K562 (cell line): ENCODE measurements at regions not wholly inside any gene's neighbourhood (a gene's known extent, or its start where the extent isn't known, plus 50 kb on each side); places are given as distances from the start of the nearest gene placed in this dataset.
A peak's percentile ranks its signal among the peaks of the same experiment; 100 is the strongest.

Experiments used
- ATAC-seq: fragments of 200-7000 bp; cut with Tn5 transposase; 3 replicates; pipeline ENCODE4 v1.9.1; 2020; ENCODE audit warnings: moderate library complexity
- BruUV-seq: library from RNA; stranded (reverse); fragments of 400-500 nt; replicated peaks from 2 replicates; lab custom pipeline; 2021; lab: Mats Ljungman, UMichigan
- CTCF ChIA-PET: fragments of 300-600 bp; formaldehyde crosslinking; extraction: SDS; loops from one replicate; lab custom pipeline; 2021; ENCODE audit warnings: low intra/inter-chr PET ratio; lab: Yijun Ruan, JAX
- POLR2A ChIA-PET: fragments of 300-600, 350-650 bp; sonication (Branson Sonifier 250); formaldehyde crosslinking; extraction: SDS; loops from one replicate; lab custom pipeline; 2021; ENCODE audit warnings: antibody characterized with exemption, inconsistent platforms; lab: Yijun Ruan, JAX
- DNase-seq, 4 experiments: peaks; one replicate each; pipeline versions ENCODE4 v3.0.0 to v3.0.0-alpha.2; 2011 to 2018; ENCODE audit warnings: low spot score in 3 of 4, mixed read lengths in 3 of 4; ENCODE audit errors: extremely low read depth in 1 of 4
- FAIRE-seq: peaks from 2 replicates; lab custom pipeline; 2011; peaks lifted over from hg19 to GRCh38; lab: Jason Lieb, UNC
- H2AFZ ChIP-seq: 2 replicates; pipeline ENCODE4 v1.6.0; 2011; ENCODE audit warnings: low read depth, low read length, control low read depth, inconsistent platforms
- H3K27ac ChIP-seq: fragments of 200-600 bp; 3 replicates; pipeline ENCODE4 v1.8.0; 2011; ENCODE audit warnings: low read depth, mild to moderate bottlenecking, control low read depth, inconsistent platforms, low read length, moderate library complexity, mixed read lengths; ENCODE audit errors: extremely low read depth
- H3K27me3 ChIP-seq, 2 experiments: fragments of 300-600 bp in 1 of 2; 2 replicates in 1 of 2; 3 replicates in 1 of 2; pipeline versions ENCODE4 v1.6.0 to v1.8.0; 2011; ENCODE audit warnings: inconsistent platforms in 2 of 2, low read length in 2 of 2, mild to moderate bottlenecking in 1 of 2, mixed read lengths in 1 of 2, moderate library complexity in 1 of 2; ENCODE audit not compliant: control insufficient read depth in 2 of 2, insufficient read depth in 2 of 2
- H3K36me3 ChIP-seq: fragments of 300-600 bp; 3 replicates; pipeline ENCODE4 v1.8.0; 2011; ENCODE audit warnings: mild to moderate bottlenecking, low read length, inconsistent platforms; ENCODE audit not compliant: control insufficient read depth, insufficient read depth
- H3K4me1 ChIP-seq, 2 experiments: fragments of 200-600 bp in 1 of 2; replicated peaks in 1 of 2; 2 replicates in 1 of 2; 3 replicates in 1 of 2; pipeline versions ENCODE4 v1.5.1 to v1.8.0; 2011; ENCODE audit warnings: inconsistent platforms in 2 of 2, low read length in 2 of 2, mild to moderate bottlenecking in 1 of 2, mixed read lengths in 1 of 2, moderate library complexity in 1 of 2; ENCODE audit not compliant: control insufficient read depth in 2 of 2, insufficient read depth in 2 of 2
- H3K4me2 ChIP-seq: 2 replicates; pipeline ENCODE4 v1.6.1; 2011; ENCODE audit warnings: low read length, control low read depth, inconsistent platforms, mixed read lengths; ENCODE audit not compliant: insufficient read depth
- H3K4me3 ChIP-seq: fragments of 200-600 bp; sonication (generic), shearing (Covaris generic); 2 replicates; pipeline ENCODE4 v1.5.1; 2016; ENCODE audit warnings: control low read depth, inconsistent platforms
- H3K79me2 ChIP-seq: fragments of 200-600 bp; 3 replicates; pipeline ENCODE4 v1.8.0; 2011; ENCODE audit warnings: low read length, inconsistent platforms; ENCODE audit not compliant: control insufficient read depth, insufficient read depth
- H3K9ac ChIP-seq, 2 experiments: 2 replicates each; pipeline versions ENCODE4 v1.6.0 to v1.6.1; 2011; ENCODE audit warnings: low read depth in 2 of 2, low read length in 2 of 2, control low read depth in 1 of 2, inconsistent platforms in 1 of 2, mild to moderate bottlenecking in 1 of 2, mixed read lengths in 1 of 2; ENCODE audit not compliant: insufficient read depth in 1 of 2
- H3K9me1 ChIP-seq: one replicate; pipeline ENCODE4 v1.6.0; 2011; ENCODE audit warnings: inconsistent platforms, mild to moderate bottlenecking, low read length, moderate library complexity; ENCODE audit not compliant: control insufficient read depth, insufficient read depth
- H3K9me3 ChIP-seq: replicated peaks from 2 replicates; pipeline ENCODE4 v1.5.1; 2011; ENCODE audit warnings: low read depth, low read length, inconsistent platforms; ENCODE audit not compliant: control insufficient read depth, insufficient read depth
- H4K20me1 ChIP-seq: replicated peaks from 2 replicates; pipeline ENCODE4 v1.6.1; 2011; ENCODE audit warnings: low read length, inconsistent platforms, mixed read lengths; ENCODE audit not compliant: control insufficient read depth, insufficient read depth
- COPS2 ChIP-seq: fragments of 450-650 bp; conservative IDR thresholded peaks from 2 replicates; pipeline ENCODE4 v1.6.1; 2016; ENCODE audit warnings: mild to moderate bottlenecking, moderate library complexity
- DNMT1 ChIP-seq: fragments of 450-650 bp; IDR thresholded peaks from 2 replicates; pipeline ENCODE4 v1.6.1; 2016; ENCODE audit warnings: antibody characterized with exemption, mild to moderate bottlenecking
- ELF4 ChIP-seq: fragments of 450-650 bp; formaldehyde crosslinking; IDR thresholded peaks from 2 replicates; pipeline ENCODE4 v1.4.0; 2022; ENCODE audit warnings: missing genetic modification characterization
- IRF2 ChIP-seq: sonication (generic); formaldehyde crosslinking; IDR thresholded peaks from 2 replicates; pipeline ENCODE4 v1.8.1; 2022; ENCODE audit warnings: mild to moderate bottlenecking, missing genetic modification reagents
- KLF6 ChIP-seq: fragments of 250-450 bp; sonication (Bioruptor Pico); IDR thresholded peaks from 2 replicates; pipeline ENCODE4 v1.4.0; 2020; ENCODE audit warnings: mild to moderate bottlenecking, moderate library complexity, borderline replicate concordance
- MTA2 ChIP-seq: fragments of 450-650 bp; IDR thresholded peaks from 2 replicates; pipeline ENCODE4 v1.6.1; 2016; ENCODE audit warnings: low read depth
- NR2F6 ChIP-seq: fragments of 450-650 bp; formaldehyde crosslinking; IDR thresholded peaks from 2 replicates; pipeline ENCODE4 v1.4.0; 2020; ENCODE audit warnings: mild to moderate bottlenecking
- SOX6 ChIP-seq: fragments of 450-650 bp; IDR thresholded peaks from 2 replicates; pipeline ENCODE4 v1.6.1; 2014; ENCODE audit warnings: mild to moderate bottlenecking
- TSC22D4 ChIP-seq: fragments of 450-650 bp; IDR thresholded peaks from 2 replicates; pipeline ENCODE4 v1.6.1; 2016; ENCODE audit warnings: missing genetic modification characterization, missing biosample characterization, control low read depth
- ZBTB17 ChIP-seq: fragments of 450-650 bp; formaldehyde crosslinking; IDR thresholded peaks from 2 replicates; pipeline ENCODE4 v1.4.0; 2020; ENCODE audit warnings: mild to moderate bottlenecking
- ZFP30 ChIP-seq: fragments of 250-450 bp; sonication (Bioruptor Pico); IDR thresholded peaks from 2 replicates; pipeline ENCODE4 v1.8.0; 2022; ENCODE audit warnings: moderate library complexity, mild to moderate bottlenecking, inconsistent platforms, borderline replicate concordance
- ZNF124 ChIP-seq: sonication (generic); formaldehyde crosslinking; IDR thresholded peaks from 2 replicates; pipeline ENCODE4 v1.8.1; 2022; ENCODE audit warnings: missing genetic modification reagents
- ZNF316 ChIP-seq: fragments of 450-650 bp; IDR thresholded peaks from 2 replicates; pipeline ENCODE4 v1.6.1; 2016
- ZNF644 ChIP-seq: fragments of 200-800 bp; sonication (Bioruptor generic); IDR thresholded peaks from 2 replicates; pipeline ENCODE4 v1.6.1; 2016; ENCODE audit warnings: low read depth, missing genetic modification characterization, missing compliant biosample characterization
- WGBS: fragments of 100-300 bp; shearing (Covaris generic); methylation state at CpG from one replicate; pipeline ENCODE4 v1.1.6; 2016; ENCODE audit warnings: low coverage, mixed read lengths; ENCODE audit not compliant: insufficient coverage; ENCODE audit errors: missing lambda C conversion rate; 5-methylcytosine and 5-hydroxymethylcytosine counted together
- in situ Hi-C: fragments of 300-500 bp; cut with MboI; formaldehyde crosslinking; loops from 4 replicates; pipeline ENCODE4 v1.15.0; 2018; ENCODE audit warnings: inconsistent platforms, mixed read lengths
- intact Hi-C: fragments of 100-400 bp; cut with micrococcal nuclease; formaldehyde crosslinking; loops from 2 replicates; pipeline ENCODE4 v1.14.2; 2022

GRCh38 chr11:95557376-95557775 is 232.2 kb downstream of the FAM76B start:
- H3K4me2 ChIP-seq, result no peak overlapping the region
- DNase-seq, result no peak
- FAIRE-seq, result no peak
- H3K9me3 ChIP-seq, result no peaks in the 10 kb centered on the region
- WGBS, result 0% methylated on average over 1 of the region's 1 CpG
- TF ChIP-seq SOX6 (no peak), TSC22D4 (tag) (no peak)
- intact Hi-C loops (no loop called here), in situ Hi-C loops (no loop called here)
- peaks cover 0 to 4% of the 10 kb centered on the region in 2 experiments; a peak in 2 of 5 replicates for H3K27me3 ChIP-seq
- H3K27ac ChIP-seq, result no peak overlapping the region
- H3K9me1 ChIP-seq, result no peaks in the 10 kb centered on the region
- no peaks in the 10 kb centered on the region; a peak in 1 of 5 replicates for H3K4me1 ChIP-seq
- no peak for ATAC-seq
- no peak overlapping the region for H3K4me3 ChIP-seq
- CTCF ChIA-PET, result no interaction called here
- H2AFZ ChIP-seq, result no peak overlapping the region
- H3K9ac ChIP-seq, result no peak overlapping the region
- no peaks in the 10 kb centered on the region for H3K79me2 ChIP-seq
- H3K36me3 ChIP-seq, result no peaks in the 10 kb centered on the region
- H4K20me1 ChIP-seq, result no peaks in the 10 kb centered on the region
- BruUV-seq, result no TSS peak
- POLR2A ChIA-PET, result interaction anchor here (0.6 to 1.0 kb wide), 2 partner anchors 19 to 1959 kb away, joined by 3 read pairs; no protein-coding TSS in a partner anchor

- ChIA-PET CTCF (no interaction called here), POLR2A (interaction anchor here (2.1 kb wide), 1 partner anchor 13 kb away, joined by 6 read pairs; no protein-coding TSS in a partner anchor)
- Histone ChIP-seq H3K9me3 (no peaks in the 10 kb centered on the region), H3K4me1 (no peaks in the 10 kb centered on the region; a peak in 1 of 5 replicates), H3K4me3 (no peak overlapping the region), H3K9me1 (no peaks in the 10 kb centered on the region), H3K27me3 (peaks cover 0 to 4% of the 10 kb centered on the region in 2 experiments; a peak in 2 of 5 replicates), H3K27ac (no peak overlapping the region), H2AFZ (no peak overlapping the region), H3K9ac (no peak overlapping the region), H3K36me3 (no peaks in the 10 kb centered on the region), H3K4me2 (no peak overlapping the region), H3K79me2 (no peaks in the 10 kb centered on the region), H4K20me1 (no peaks in the 10 kb centered on the region)
- ATAC-seq (no peak), FAIRE-seq (no peak), DNase-seq (no peak)
- WGBS, result 21% methylated on average over 5 of the region's 5 CpGs
- intact Hi-C loops (no loop called here), in situ Hi-C loops (no loop called here)
- BruUV-seq, result no TSS peak
- TF ChIP-seq ZFP30 (no peak), ZNF316 (peak; percentile 11; the same call in 1 of the 2 replicates), ZNF124 (no peak), MTA2 (no peak), KLF6 (CRISPR knock-in tag) (no peak), NR2F6 (no peak), ELF4 (CRISPR knock-in tag) (no peak), COPS2 (no peak), ZNF644 (tag) (no peak), ZBTB17 (CRISPR knock-in tag) (no peak), DNMT1 (no peak), IRF2 (no peak)
Observed at GRCh38 chr11:95556342-95557163, 233.0 kb downstream of the FAM76B start.
